ENCODE measurements at regions not wholly inside any gene's neighbourhood (a gene's known extent, or its start where the extent isn't known, plus 50 kb on each side); places are given as distances from the start of the nearest gene placed in this dataset.

DNA sequence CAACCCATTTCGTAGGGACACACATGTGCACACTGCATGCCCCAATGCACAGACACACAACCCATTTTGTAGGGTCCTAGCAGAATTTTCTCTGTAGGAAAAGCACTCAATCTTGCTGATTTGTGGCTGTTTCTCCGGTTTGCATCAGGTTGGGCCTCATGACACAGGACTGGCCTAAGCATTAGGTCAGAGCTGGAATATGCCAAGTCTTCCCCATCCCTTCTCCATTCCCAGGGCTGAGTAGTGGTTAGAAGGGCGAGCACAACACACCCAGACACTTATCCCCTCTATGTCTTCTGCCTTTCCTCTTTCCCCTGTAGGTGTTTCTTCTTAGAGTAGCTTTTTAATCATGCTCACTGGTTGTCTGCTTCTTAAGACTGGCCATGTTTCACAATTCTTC is 295.9 kb downstream of the SOX11 start:
- no peak overlapping the region for H3K14ac ChIP-seq (ENCODE audit: insufficient read length)
- H2BK5ac ChIP-seq (ENCODE audit: low read depth, low read length) = no peak overlapping the region
- H3K4me1 ChIP-seq (replicated peaks in 1 of 4; ENCODE audit: control insufficient read depth in 3 of 4, insufficient read depth in 4 of 4, low read length in 3 of 4) = peaks cover 0 to 6% (median 2%) of the 10 kb centered on the region in 4 experiments; a peak in 3 of 7 replicates
- POLR2A ChIA-PET (ENCODE audit: partially characterized antibody) = no interaction called here
- no peaks in the 10 kb centered on the region for H3K36me3 ChIP-seq (ENCODE audit: control insufficient read depth in 2 of 4, insufficient read depth in 4 of 4, low read length in 3 of 4)
- no peak overlapping the region for H2BK120ac ChIP-seq (replicated peaks; ENCODE audit: low read depth, low read length)
- H2BK12ac ChIP-seq (ENCODE audit: low read depth, low read length) = no peak overlapping the region
- no peak for FAIRE-seq
- H4K5ac ChIP-seq (ENCODE audit: insufficient read length, low read depth, low read length) = no peak overlapping the region
- H3K79me2 ChIP-seq (ENCODE audit: control insufficient read depth in 1 of 2, insufficient read depth in 2 of 2, low read length in 2 of 2) = no peaks in the 10 kb centered on the region
- H2AK5ac ChIP-seq (ENCODE audit: low read depth, low read length) = no peak overlapping the region
- H3K23ac ChIP-seq (ENCODE audit: insufficient read length) = no peak overlapping the region
- H3K18ac ChIP-seq (ENCODE audit: extremely low read depth, low read length) = no peak overlapping the region
- H2AFZ ChIP-seq (ENCODE audit: low read length) = no peak overlapping the region
- no peak overlapping the region for H3K4ac ChIP-seq (replicated peaks; ENCODE audit: insufficient read length, low read depth, low read length)
- no peaks in the 10 kb centered on the region for H4K20me1 ChIP-seq (replicated peaks in 1 of 2; ENCODE audit: control insufficient read depth in 1 of 2, insufficient read depth in 2 of 2, low read length in 2 of 2)
- 94% methylated on average over 3 of the region's 3 CpGs; no CpG with 5 or more reads in 1 of the 2 experiments for WGBS, 2 experiments (ENCODE audit: extremely low coverage in 1 of 2, insufficient coverage in 1 of 2, insufficient read length in 1 of 2, insufficient replicate concordance in 2 of 2, low coverage in 1 of 2, low lambda C conversion rate in 2 of 2, missing lambda C conversion rate in 1 of 2)
- no peak for DNase-seq (ENCODE audit: low read depth in 1 of 2, low spot score in 2 of 2)
- TF ChIP-seq BCL11A (IDR thresholded peaks at IDR 0.05; ENCODE audit: low read depth in 2 of 2, low read length in 2 of 2) (no peak), CHD2 (IDR thresholded peaks at IDR 0.05; ENCODE audit: low read length) (no peak), EZH2 (IDR thresholded peaks at IDR 0.05; ENCODE audit: low read depth, low read length, severe bottlenecking) (no peak), POLR2AphosphoS5 (IDR thresholded peaks at IDR 0.05; ENCODE audit: low read depth, low read length) (no peak)
- TF ChIP-seq, protein P1, sequence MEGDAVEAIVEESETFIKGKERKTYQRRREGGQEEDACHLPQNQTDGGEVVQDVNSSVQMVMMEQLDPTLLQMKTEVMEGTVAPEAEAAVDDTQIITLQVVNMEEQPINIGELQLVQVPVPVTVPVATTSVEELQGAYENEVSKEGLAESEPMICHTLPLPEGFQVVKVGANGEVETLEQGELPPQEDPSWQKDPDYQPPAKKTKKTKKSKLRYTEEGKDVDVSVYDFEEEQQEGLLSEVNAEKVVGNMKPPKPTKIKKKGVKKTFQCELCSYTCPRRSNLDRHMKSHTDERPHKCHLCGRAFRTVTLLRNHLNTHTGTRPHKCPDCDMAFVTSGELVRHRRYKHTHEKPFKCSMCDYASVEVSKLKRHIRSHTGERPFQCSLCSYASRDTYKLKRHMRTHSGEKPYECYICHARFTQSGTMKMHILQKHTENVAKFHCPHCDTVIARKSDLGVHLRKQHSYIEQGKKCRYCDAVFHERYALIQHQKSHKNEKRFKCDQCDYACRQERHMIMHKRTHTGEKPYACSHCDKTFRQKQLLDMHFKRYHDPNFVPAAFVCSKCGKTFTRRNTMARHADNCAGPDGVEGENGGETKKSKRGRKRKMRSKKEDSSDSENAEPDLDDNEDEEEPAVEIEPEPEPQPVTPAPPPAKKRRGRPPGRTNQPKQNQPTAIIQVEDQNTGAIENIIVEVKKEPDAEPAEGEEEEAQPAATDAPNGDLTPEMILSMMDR (IDR thresholded peaks at IDR 0.05; ENCODE audit: control extremely low read depth in 1 of 3, insufficient read depth in 1 of 3, low read depth in 1 of 3, low read length in 3 of 3) = no peak
- H3K23me2 ChIP-seq (ENCODE audit: low read depth, low read length) = no peaks in the 10 kb centered on the region; the same call in 1 of the 2 replicates
- H4K91ac ChIP-seq (replicated peaks; ENCODE audit: insufficient read length, low read length) = no peak overlapping the region
- no peak overlapping the region for H4K8ac ChIP-seq (ENCODE audit: extremely low read depth, insufficient read depth, low read length)
- H3K79me1 ChIP-seq (ENCODE audit: low read depth, low read length) = no peaks in the 10 kb centered on the region
- CTCF ChIA-PET (ENCODE audit: partially characterized antibody) = no interaction called here
- no peak overlapping the region for H3K4me2 ChIP-seq (ENCODE audit: insufficient read depth in 1 of 2, low read depth in 2 of 2, low read length in 2 of 2)
- H3K9ac ChIP-seq (replicated peaks in 1 of 4; ENCODE audit: extremely low read depth in 1 of 4, low read depth in 3 of 4, low read length in 3 of 4) = no peak overlapping the region
- H2BK20ac ChIP-seq (ENCODE audit: low read length) = no peak overlapping the region
- no peak overlapping the region for H3K4me3 ChIP-seq (ENCODE audit: extremely low read depth in 1 of 4, insufficient read depth in 2 of 4, low read depth in 3 of 4, low read length in 4 of 4)
- no peak overlapping the region for H3K56ac ChIP-seq (replicated peaks; ENCODE audit: insufficient read length, low read depth, low read length)
- H3K27me3 ChIP-seq (replicated peaks in 1 of 4; ENCODE audit: control insufficient read depth in 3 of 4, extremely low read depth in 1 of 4, insufficient read depth in 3 of 4, low read length in 3 of 4) = no peaks in the 10 kb centered on the region
- H3K9me3 ChIP-seq (ENCODE audit: insufficient read depth in 2 of 2, low read depth in 1 of 2, low read length in 1 of 2) = no peaks in the 10 kb centered on the region
- H3K27ac ChIP-seq (ENCODE audit: low read depth, low read length) = no peak overlapping the region
- H2BK15ac ChIP-seq (ENCODE audit: low read length) = no peak overlapping the region

Measured in H1 (cell line).